HG03280 (cell line): ENCODE measurements at regions not wholly inside any gene's neighbourhood (a gene's known extent, or its start where the extent isn't known, plus 50 kb on each side); places are given as distances from the start of the nearest gene placed in this dataset.
"Not testable (repeated sequence)": the region's sequence is repeated elsewhere in the genome, so short reads cannot be mapped to it uniquely, and the experiment has no call there.

Source experiments
- ATAC-seq: cut with Tn5 transposase; IDR thresholded peaks from one replicate; pipeline ENCODE4 v1.9.1; 2021; ENCODE audit warnings: mild to moderate bottlenecking, moderate library complexity; ENCODE audit not compliant: unreplicated experiment

DNA sequence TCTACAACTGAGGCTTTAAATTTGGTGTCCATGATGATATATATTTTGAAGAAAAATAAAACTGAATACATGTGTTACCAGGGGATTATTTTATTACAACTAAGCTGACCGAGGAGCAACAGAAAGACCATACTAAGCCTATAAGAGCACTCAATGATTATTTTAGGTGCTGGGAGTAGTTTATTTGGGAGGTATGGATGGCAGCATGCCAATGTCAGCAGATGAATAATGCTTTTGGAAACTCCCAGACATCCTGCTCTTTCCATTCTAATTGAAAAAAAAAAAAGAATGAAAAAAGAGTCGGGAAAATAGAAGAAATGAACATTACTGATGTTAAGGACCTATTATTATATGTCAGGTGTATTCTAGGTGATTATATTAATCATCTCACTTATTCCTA, 441.2 kb downstream of the BTG1 start:
- no peak for ATAC-seq

GRCh38 chr12:91703491-91704283, 442.0 kb downstream of the BTG1 start:
- no peak for ATAC-seq

DNA sequence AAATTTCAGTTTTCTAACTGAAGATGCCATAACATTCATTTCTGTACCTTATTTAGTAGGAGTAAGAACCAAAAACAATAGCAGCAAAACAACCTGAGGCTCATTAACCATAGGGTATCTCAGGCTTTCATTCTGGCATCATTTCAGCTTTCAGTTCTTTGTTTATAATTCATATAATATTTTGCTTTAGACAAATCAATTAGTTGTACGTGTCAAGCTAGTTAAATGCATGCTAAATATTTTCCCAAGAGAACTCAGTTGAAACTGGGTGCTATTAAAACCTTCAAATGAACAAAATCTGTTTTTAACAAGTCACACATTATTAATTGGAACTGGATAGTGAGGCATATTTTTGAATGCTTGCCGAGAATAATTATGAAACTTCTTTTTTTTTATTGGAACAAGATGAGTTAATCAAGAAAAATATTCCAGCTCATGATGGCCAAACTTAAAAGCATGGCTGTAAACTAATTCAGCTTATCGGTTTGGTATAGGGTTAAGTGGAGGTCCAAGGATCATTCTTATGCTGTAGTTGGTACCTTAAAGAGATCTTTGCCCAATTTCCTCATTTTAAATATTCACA, 442.7 kb downstream of the BTG1 start:
- ATAC-seq, result no peak

GRCh38 chr12:91695964-91696363, 449.7 kb downstream of the BTG1 start:
- no peak for ATAC-seq

- not testable (repeated sequence) for ATAC-seq
These were observed 450.2 kb downstream of the BTG1 start for GRCh38 chr12:91695406-91695805.

DNA sequence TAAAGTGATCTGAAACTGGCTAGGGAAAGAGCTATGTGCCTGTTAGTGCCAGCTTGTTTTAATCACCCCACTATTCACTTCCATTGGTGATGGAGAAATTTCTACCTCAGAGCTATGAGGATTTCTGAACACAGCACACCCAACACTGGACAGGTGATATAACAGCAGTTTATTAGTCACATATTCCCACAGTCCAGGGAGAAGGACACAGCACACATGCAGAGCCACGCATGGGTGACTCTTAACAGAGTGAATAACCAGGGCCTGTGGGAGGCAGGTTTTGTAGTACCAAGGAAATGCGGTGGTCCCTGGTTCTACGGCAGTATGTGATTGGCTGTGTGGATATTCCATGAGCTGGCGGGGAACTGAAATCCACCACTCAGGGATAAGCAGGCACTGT, 455.1 kb downstream of the BTG1 start:
- no peak for ATAC-seq

GRCh38 chr12:91687052-91688017, 458.3 kb downstream of the BTG1 start:
- no peak for ATAC-seq

DNA sequence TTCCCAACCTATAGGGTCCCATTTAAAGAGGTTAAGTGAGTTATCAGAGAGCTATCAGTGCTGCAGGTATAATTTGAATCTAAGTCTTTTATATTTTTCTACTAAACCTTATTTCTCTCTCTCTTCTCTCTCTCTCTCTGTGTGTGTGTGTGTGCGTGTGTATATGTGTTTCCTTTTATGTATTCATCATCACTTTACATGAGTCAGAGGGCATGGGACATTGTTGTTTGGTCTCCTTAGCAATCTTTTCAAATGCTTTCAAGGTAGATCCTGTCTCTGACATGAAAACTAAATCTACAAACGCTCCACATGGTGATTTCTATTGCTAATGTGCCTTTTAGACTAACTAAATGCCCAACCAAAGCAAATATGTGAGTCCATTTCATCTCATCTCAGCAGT, 459.7 kb downstream of the BTG1 start:
- ATAC-seq, result no peak

DNA sequence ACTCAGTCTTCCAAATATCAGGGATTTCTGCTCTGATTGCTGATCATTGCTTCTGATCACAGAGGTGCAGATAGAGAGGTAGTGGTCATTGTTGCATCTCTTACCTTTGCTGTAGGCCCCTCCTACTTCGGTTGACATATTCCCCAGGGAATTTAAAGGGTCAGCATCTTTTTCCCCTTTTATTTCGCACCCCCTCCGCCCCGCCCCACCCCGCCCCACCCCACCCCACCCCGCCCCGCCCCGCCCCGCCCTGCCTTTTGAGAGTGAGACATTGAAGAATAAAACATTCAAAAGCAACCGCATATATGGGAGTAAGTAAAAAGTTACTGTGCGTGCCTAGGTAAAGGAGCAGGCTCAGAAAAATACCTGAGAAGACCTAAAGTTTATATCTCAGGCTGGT, 463.9 kb downstream of the BTG1 start:
- ATAC-seq, result no peak

DNA sequence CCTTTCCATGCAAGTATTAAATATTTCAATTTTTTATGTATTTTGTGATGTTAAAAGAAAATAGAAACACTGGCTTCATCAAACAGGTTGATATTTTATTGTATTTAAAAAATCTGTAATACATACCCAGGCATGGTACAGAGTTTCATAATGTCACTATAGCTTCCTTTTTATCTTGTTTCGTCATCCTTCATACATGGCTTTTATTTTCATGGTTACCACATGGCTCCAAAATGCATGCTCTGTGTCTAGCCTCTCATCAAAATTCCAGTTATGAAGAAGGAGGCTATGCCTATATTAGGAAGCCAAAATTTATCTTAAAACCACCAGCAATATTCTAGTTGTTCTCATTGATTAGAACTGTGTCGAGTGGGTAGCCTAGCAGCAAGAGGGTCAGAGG, 464.8 kb downstream of the BTG1 start:
- ATAC-seq, result no peak

DNA sequence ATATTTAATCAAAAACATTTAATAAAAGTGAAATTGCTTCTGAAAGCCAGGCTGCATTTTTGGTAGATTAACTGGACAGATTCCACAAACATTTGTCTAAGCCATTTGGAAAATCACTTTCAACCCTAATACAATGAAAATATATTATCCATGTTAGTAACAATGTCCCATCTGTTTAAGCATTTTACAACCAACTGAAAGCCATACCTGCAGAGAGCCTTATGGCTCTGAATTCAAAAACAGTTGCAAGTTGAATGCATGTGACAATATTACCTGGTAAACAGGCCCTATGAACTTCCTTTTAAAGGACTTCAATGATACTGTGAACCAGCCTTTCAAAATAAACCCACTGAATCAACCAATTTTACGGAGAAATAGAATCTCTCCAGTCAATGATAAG, 468.1 kb downstream of the BTG1 start:
- no peak for ATAC-seq

GRCh38 chr12:91675401-91675800, 470.2 kb downstream of the BTG1 start:
- no peak for ATAC-seq

DNA sequence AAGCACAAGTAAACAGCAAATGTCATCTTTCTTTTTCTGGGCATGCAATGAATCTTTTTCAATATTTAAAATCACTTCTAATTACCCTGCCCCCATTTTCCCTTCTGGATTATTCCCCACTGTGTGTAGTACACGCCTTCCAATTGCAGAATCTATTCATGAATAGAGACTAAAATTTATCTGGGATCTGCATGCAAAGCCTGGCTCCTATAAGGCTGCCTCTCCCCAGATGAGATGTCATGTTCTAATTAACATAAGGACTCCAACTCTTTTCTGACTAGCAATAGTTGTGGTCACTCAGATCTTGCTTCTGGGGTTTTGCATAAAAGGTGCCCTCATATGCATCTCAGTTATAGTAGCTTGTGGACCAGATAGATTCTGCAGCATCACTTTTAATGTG, 473.5 kb downstream of the BTG1 start:
- ATAC-seq, result no peak

GRCh38 chr12:91667694-91668093, 478.0 kb downstream of the BTG1 start:
- ATAC-seq, result no peak

DNA sequence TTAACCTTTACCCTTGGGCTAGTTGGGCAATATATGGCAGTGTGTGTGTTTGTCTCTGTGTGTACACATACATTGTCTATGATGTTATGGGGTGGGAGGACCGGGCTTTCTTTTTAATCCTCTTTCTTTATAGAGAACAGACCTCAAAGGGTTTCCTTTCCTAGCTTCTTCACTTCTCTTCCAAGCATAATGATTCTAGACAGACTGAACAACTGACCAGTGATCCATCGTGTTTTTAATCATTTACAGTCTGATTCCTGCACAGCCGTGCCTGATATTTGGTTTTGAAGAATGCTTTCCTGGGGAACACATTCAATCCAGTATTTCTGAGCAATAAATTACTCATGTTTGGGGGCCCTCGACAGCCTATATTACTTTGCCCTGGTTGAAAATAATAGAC, 481.1 kb upstream of the DCN start:
- no peak for ATAC-seq

- no peak for ATAC-seq
These were observed 480.7 kb upstream of the DCN start for GRCh38 chr12:91663310-91663709.

DNA sequence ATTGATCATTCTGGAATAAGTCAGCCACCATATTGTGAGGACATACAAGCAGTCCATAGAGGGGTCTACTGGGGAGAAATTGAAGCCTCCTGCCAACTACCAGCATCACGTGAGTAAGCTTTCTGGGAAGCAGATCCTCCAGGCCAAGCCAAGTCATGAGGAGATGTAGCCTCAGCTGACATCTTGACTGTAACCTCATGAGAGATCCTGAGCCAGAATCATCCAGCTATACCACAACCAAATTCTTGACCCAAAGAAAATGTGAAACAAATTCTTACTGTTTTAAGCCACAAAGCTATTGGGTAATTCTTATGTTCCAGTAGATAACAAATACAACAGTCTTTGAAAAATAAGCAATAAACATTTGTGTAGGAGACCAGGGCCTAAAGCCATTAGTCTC, 479.4 kb upstream of the DCN start:
- ATAC-seq, result no peak

DNA sequence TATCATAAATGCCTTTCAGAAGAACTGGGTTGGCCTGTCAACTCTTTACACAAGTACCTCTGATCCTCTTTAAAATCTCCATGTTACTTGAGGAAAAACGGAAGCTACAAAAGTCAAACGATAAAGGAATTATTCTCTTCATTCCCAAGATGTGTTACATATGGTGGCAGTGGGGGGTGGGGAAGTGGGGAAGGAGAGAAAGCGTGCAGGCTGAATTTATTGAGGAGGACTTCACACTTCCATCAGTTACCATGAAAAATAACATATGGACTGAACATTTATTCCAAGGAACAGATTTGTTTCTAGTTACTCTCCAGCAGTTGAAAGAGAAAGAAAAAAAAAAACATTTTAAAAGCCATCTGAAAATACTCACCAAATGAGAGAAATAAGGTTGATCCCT, 474.4 kb upstream of the DCN start:
- ATAC-seq, result no peak

- no peak for ATAC-seq
These were observed 473.3 kb upstream of the DCN start for GRCh38 chr12:91655966-91656365.

DNA sequence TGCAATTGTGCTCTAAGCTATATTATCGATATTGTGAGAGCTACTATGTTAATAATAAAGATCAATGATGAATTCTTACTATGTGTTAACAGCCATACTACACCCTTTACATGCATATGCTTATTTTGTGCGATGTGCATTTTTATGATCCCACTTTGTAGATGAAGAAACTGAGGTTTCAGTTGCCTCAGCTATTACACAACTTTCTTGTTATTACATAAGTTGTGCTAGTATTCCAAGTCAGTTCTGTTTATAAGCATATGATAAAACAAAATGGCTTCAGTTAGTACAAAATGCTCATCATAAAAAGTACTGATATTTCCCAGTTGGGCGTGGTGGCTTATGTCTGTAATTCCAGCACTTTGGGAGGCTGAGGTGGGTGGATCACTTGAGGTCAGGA, 471.5 kb upstream of the DCN start:
- no peak for ATAC-seq

- no peak for ATAC-seq
These were observed 469.1 kb upstream of the DCN start for GRCh38 chr12:91651728-91652127.

GRCh38 chr12:91643763-91644162, 461.1 kb upstream of the DCN start:
- no peak for ATAC-seq
